ENCODE measurements at regions not wholly inside any gene's neighbourhood (a gene's known extent, or its start where the extent isn't known, plus 50 kb on each side); places are given as distances from the start of the nearest gene placed in this dataset.
"Not testable (repeated sequence)": the region's sequence is repeated elsewhere in the genome, so short reads cannot be mapped to it uniquely, and the experiment has no call there.

DNA sequence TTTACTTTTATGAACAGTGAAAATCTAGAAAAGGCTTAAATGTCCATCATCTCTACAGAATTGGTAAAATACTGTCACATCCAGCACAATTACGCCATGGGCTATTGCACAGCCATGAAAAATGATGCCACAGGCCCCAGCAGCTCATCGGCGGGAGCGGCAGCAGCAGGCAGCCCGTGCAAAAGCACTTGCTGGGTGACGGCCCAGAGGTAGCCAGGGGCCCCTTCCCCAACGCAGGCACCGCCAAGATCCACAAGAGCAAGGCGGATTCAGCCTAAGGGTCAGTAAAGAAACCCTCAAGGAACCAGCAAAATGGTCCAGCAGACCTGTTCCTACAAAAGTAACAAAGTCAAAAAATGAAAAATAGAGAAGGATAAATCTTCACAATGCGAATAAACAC is 272.7 kb downstream of the AGTPBP1 start:
- DNase-seq (ENCODE audit: extremely low spot score): no peak
- ChIA-PET POLR2A (no interaction called here), CTCF (no interaction called here)
- TF ChIP-seq, protein P1, sequence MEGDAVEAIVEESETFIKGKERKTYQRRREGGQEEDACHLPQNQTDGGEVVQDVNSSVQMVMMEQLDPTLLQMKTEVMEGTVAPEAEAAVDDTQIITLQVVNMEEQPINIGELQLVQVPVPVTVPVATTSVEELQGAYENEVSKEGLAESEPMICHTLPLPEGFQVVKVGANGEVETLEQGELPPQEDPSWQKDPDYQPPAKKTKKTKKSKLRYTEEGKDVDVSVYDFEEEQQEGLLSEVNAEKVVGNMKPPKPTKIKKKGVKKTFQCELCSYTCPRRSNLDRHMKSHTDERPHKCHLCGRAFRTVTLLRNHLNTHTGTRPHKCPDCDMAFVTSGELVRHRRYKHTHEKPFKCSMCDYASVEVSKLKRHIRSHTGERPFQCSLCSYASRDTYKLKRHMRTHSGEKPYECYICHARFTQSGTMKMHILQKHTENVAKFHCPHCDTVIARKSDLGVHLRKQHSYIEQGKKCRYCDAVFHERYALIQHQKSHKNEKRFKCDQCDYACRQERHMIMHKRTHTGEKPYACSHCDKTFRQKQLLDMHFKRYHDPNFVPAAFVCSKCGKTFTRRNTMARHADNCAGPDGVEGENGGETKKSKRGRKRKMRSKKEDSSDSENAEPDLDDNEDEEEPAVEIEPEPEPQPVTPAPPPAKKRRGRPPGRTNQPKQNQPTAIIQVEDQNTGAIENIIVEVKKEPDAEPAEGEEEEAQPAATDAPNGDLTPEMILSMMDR (IDR thresholded peaks at IDR 0.05; ENCODE audit: control extremely low read depth, extremely low read depth, low read depth, missing control alignments): no peak

DNA sequence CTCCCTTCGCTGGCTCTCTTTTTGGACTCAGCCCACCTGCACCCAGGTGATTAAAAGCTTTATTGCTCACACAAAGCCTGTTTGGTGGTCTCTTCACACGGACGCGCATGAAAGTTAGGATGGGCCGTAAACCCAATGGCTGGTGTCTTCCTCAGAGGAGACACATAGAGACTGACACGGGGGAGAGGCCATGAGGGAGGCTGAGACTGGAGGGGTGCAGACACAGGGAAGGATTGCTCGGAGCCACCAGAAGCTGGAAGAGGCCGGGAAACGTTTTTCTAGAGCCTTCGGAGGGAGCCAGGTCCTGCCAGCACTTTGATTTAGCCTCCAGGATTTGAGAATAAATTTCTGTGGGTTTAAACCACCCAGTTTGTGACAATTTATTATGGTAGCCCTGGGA is 274.9 kb downstream of the AGTPBP1 start:
- no peak for DNase-seq (ENCODE audit: extremely low spot score)
- ChIA-PET CTCF (no interaction called here), POLR2A (no interaction called here)
- TF ChIP-seq, protein P1 (IDR thresholded peaks at IDR 0.05; ENCODE audit: control extremely low read depth, extremely low read depth, low read depth, missing control alignments): no peak

DNA sequence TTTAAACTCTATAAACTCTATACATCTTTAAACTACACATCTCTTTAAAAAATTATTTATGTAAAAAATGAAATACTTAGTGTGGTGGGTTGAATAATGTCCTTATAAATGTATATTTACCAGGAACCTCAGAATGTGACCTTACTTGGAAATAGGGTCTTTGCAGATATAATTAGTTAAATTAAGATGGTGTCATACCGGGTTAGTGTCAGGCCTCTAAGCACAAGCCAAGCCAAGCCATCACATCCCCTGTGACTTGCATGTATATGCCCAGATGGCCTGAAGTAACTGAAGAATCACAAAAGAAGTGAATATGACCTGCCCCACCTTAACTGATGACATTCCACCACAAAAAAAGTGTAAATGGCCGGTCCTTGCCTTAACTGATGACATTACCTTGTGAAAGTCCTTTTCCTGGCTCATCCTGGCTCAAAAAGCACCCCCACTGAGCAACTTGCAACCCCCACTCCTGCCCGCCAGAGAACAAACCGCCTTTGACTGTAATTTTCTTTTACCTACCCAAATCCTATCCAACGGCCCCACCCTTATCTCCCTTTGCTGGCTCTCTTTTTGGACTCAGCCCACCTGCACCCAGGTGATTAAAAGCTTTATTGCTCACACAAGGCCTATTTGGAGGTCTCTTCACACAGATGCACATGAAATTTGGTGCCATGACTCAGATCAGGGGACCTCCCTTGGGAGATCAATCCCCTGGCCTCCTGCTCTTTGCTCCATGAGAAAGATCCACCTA is 283.5 kb downstream of the AGTPBP1 start:
- DNase-seq (ENCODE audit: extremely low spot score); CTCF ChIA-PET; POLR2A ChIA-PET: not testable (repeated sequence)

DNA sequence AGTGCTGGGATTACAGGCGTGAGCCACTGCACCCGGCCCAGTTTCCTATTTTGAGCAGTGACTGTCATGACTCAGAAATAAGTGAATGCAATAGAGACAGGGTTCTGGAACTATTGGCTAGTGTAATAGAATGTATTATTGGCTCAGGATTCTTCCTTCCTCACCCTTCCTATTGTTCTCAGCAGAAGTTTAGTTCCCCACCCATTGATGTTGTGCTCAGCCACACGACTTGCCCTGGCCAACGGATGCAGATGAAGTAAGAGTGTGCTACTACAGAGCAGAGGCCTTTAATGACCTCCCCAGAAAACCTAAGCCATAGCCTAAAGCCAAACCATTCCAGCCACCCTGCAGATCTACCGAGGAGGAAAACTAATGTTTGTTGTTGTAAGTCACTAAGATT is 287.9 kb downstream of the AGTPBP1 start:
- ChIA-PET CTCF (no interaction called here), POLR2A (no interaction called here)
- DNase-seq (ENCODE audit: extremely low spot score): no peak
- TF ChIP-seq, protein P1 (IDR thresholded peaks at IDR 0.05; ENCODE audit: control extremely low read depth, extremely low read depth, low read depth, missing control alignments): no peak

DNA sequence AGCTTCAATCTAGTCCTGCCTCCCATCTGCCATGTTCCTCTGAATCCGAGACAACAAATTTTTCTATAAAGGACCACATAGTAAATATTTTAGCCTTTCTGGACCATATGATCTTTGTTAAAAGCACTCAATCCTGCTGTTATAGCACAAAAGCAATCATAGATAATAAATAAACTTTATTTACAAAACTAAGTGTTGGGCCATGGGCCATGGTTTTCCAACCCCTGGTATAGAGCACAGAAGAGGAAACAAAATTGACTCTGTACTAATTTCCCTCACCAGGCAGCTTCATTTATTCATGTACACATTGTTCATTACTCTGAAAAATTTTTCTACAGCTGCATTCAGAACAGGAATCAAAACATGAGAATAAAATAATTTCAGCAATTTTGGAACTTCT is 288.9 kb downstream of the AGTPBP1 start:
- POLR2A ChIA-PET: no interaction called here
- CTCF ChIA-PET: no interaction called here
- TF ChIP-seq, protein P1 (IDR thresholded peaks at IDR 0.05; ENCODE audit: control extremely low read depth, extremely low read depth, low read depth, missing control alignments): no peak
- no peak for DNase-seq (ENCODE audit: extremely low spot score)

DNA sequence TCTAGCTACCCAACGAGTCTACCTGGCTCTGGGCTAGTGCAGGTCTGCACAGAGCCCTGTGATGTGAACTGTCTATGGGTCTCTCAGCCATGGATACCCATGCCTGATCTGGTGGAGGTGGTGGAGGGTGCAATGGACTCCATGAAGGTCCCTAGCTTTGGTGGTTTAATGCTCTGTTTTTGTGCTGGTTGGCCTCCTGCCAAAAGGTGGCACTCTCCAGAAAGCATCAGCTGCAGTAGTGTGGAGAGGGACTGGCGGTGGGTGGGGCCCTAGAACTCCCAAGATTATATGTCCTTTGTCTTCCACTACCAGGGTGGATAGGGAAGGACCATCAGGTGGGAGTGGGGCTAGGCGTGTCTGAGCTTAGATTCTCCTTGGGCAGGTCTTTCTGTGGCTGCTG is 290.1 kb downstream of the AGTPBP1 start:
- ChIA-PET CTCF (interaction anchor here (1.4 to 1.5 kb wide), 2 partner anchors 15 to 27 kb away, joined by 3 to 4 read pairs; no protein-coding TSS in a partner anchor), POLR2A (no interaction called here)
- TF ChIP-seq, protein P1 (IDR thresholded peaks at IDR 0.05; ENCODE audit: control extremely low read depth, extremely low read depth, low read depth, missing control alignments): no peak
- DNase-seq (ENCODE audit: extremely low spot score): no peak

DNA sequence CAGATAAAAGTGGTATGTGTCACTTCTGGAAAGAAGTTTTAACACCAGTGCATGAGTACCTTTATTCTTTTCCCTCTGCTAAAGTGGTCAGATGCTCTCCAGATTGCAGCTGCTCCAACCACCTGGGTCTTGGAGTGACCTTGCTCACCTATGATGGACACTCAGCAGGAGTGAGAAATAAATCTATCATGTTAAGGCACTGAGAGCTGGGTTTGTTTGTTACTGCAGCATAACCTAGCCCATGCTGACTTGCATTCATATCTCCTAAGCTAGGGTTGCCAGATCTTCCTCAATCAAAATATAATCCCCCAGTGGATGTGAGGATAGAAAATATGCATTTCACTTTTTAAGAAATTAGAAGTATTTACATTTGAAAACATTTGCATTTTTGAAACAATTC is 295.9 kb downstream of the AGTPBP1 start:
- no peak for DNase-seq (ENCODE audit: extremely low spot score)
- POLR2A ChIA-PET: no interaction called here
- TF ChIP-seq, protein P1 (IDR thresholded peaks at IDR 0.05; ENCODE audit: control extremely low read depth, extremely low read depth, low read depth, missing control alignments): no peak
- CTCF ChIA-PET: no interaction called here

Measured in GM10248 (cell line).